A673 (cell line): ENCODE measurements at regions not wholly inside any gene's neighbourhood (a gene's known extent, or its start where the extent isn't known, plus 50 kb on each side); places are given as distances from the start of the nearest gene placed in this dataset.

Source experiments
- EZH2 ChIP-seq: fragments of 200-600 bp; sonication (generic); IDR thresholded peaks from 2 replicates; pipeline ENCODE4 v1.6.1; 2017; ENCODE audit warnings: borderline replicate concordance, low read depth, mild to moderate bottlenecking, mixed read lengths, antibody characterized with exemption, low read length; ENCODE audit not compliant: poor library complexity, severe bottlenecking
- TF ChIP-seq, protein P1 (sequence below): fragments of 300-800, 200-600 bp; sonication (generic); conservative IDR thresholded peaks from 2 replicates; pipeline ENCODE4 v1.5.1; 2017; ENCODE audit warnings: low read depth, mild to moderate bottlenecking, antibody characterized with exemption, low read length, moderate library complexity, mixed read lengths

DNA sequence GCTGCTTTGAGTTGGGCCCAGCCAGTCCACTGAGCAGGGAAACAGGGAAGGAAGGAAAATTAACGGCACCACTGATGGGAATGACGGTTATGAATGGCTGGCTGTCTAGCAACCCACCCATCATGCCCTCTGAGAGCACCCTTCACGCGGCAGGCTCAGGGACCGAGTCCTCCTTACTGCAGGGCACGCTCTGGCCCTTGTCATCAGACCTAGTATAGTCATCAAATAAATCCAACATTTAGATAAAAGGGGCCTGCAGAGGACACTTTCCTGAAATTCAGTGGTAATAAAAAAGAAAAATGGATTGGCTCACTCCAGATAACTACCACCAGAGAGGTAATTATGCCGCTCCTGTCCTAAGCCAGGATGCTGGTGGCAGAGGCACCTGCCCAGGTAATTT is 509.4 kb downstream of the MATN1 start:
- TF ChIP-seq, protein P1, sequence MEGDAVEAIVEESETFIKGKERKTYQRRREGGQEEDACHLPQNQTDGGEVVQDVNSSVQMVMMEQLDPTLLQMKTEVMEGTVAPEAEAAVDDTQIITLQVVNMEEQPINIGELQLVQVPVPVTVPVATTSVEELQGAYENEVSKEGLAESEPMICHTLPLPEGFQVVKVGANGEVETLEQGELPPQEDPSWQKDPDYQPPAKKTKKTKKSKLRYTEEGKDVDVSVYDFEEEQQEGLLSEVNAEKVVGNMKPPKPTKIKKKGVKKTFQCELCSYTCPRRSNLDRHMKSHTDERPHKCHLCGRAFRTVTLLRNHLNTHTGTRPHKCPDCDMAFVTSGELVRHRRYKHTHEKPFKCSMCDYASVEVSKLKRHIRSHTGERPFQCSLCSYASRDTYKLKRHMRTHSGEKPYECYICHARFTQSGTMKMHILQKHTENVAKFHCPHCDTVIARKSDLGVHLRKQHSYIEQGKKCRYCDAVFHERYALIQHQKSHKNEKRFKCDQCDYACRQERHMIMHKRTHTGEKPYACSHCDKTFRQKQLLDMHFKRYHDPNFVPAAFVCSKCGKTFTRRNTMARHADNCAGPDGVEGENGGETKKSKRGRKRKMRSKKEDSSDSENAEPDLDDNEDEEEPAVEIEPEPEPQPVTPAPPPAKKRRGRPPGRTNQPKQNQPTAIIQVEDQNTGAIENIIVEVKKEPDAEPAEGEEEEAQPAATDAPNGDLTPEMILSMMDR = no peak
- no peak for TF ChIP-seq EZH2
